Testis (tissue), 2 donors: ENCODE measurements at regions not wholly inside any gene's neighbourhood (a gene's known extent, or its start where the extent isn't known, plus 50 kb on each side); places are given as distances from the start of the nearest gene placed in this dataset.

ENCODE experiments used
- CTCF ChIP-seq, 3 experiments: fragments of 450-650 bp in 2 of 3; fragments of 200-600 bp in 1 of 3; sonication (generic) in 1 of 3; IDR thresholded peaks; one replicate each; pipeline ENCODE4 v1.5.1; 2016 to 2019; ENCODE audit warnings: antibody characterized with exemption in 3 of 3, mild to moderate bottlenecking in 2 of 3, moderate library complexity in 1 of 3
- POLR2A ChIP-seq: fragments of 450-650 bp; IDR thresholded peaks from one replicate; pipeline ENCODE4 v1.6.1; 2017; ENCODE audit warnings: antibody characterized with exemption, mild to moderate bottlenecking, moderate library complexity

DNA sequence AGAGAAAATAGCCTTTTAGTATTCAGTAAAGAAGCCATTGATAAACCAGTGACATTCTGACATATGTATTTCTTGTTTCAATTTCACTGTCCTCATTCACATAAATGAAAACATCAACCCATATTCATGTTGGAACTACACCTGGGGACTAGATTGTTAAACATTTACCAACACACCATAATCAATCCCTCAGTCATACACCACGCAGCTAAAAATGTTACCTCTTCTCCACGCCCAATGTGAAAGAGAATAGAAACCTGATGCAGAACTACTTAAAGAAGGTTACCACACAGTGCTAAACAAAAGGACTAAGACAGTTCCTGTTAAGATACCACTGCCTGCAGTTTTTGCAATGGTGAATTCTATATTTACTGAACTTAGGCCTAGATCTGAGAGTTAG lies 518.9 kb downstream of the PRELID2 start:
- TF ChIP-seq CTCF (IDR thresholded peaks at IDR 0.05) (no peak), POLR2A (no peak)
